IMR-90 (cell line): ENCODE measurements at regions not wholly inside any gene's neighbourhood (a gene's known extent, or its start where the extent isn't known, plus 50 kb on each side); places are given as distances from the start of the nearest gene placed in this dataset.

Source experiments
- ATAC-seq: fragments of 200-7000 bp; cut with Tn5 transposase; 2 replicates; pipeline ENCODE4 v1.9.1; 2020; ENCODE audit warnings: low read depth, mild to moderate bottlenecking, moderate library complexity
- BruUV-seq: library from RNA; stranded (reverse); fragments of 400-500 nt; replicated peaks from 2 replicates; lab custom pipeline; 2021; lab: Mats Ljungman, UMichigan
- CTCF ChIA-PET: fragments of 300-600 bp; formaldehyde crosslinking; extraction: SDS; loops from one replicate; lab custom pipeline; 2021; ENCODE audit warnings: antibody characterized with exemption; lab: Yijun Ruan, JAX
- POLR2A ChIA-PET: fragments of 300-600 bp; sonication (Branson Sonifier 250); formaldehyde crosslinking; loops from one replicate; lab custom pipeline; 2022; ENCODE audit warnings: antibody characterized with exemption; ENCODE audit not compliant: unreplicated experiment; lab: Charles Lee
- DNase-seq: peaks from one replicate; pipeline ENCODE4 v3.0.0; 2013
- H2AFZ ChIP-seq: replicated peaks from 2 replicates; pipeline ENCODE3; 2013; ENCODE audit warnings: low read length, mild to moderate bottlenecking; ENCODE audit not compliant: poor library complexity
- H2AK5ac ChIP-seq: 2 replicates; pipeline ENCODE4 v1.6.1; 2013; ENCODE audit warnings: low read depth, low read length, inconsistent platforms
- H2AK9ac ChIP-seq: replicated peaks from 2 replicates; pipeline ENCODE3; 2013; ENCODE audit warnings: mild to moderate bottlenecking, low read depth, low read length, moderate library complexity; ENCODE audit not compliant: poor library complexity
- H2BK120ac ChIP-seq: 2 replicates; pipeline ENCODE4 v1.6.1; 2013; ENCODE audit warnings: low read depth, low read length, inconsistent platforms
- H2BK15ac ChIP-seq: 3 replicates; pipeline ENCODE4 v1.6.1; 2013; ENCODE audit warnings: low read depth, low read length, inconsistent platforms
- H2BK20ac ChIP-seq: 2 replicates; pipeline ENCODE4 v1.6.1; 2013; ENCODE audit warnings: low read depth, mild to moderate bottlenecking, inconsistent platforms, low read length, moderate library complexity
- H2BK5ac ChIP-seq: 2 replicates; pipeline ENCODE4 v1.6.1; 2013; ENCODE audit warnings: mild to moderate bottlenecking, low read depth, low read length, inconsistent platforms; ENCODE audit not compliant: poor library complexity, severe bottlenecking
- H3K14ac ChIP-seq: replicated peaks from 2 replicates; pipeline ENCODE4 v1.6.1; 2013; ENCODE audit warnings: low read depth, low read length, inconsistent platforms
- H3K18ac ChIP-seq: 2 replicates; pipeline ENCODE4 v1.6.1; 2013; ENCODE audit warnings: low read depth, low read length, control low read depth
- H3K23ac ChIP-seq: 2 replicates; pipeline ENCODE4 v1.6.1; 2013; ENCODE audit warnings: low read depth, low read length, inconsistent platforms
- H3K27ac ChIP-seq: 2 replicates; pipeline ENCODE4 v1.5.1; 2013; ENCODE audit warnings: mild to moderate bottlenecking, control low read depth, low read length; ENCODE audit not compliant: insufficient read depth
- H3K27me3 ChIP-seq: 2 replicates; pipeline ENCODE4 v1.6.1; 2013; ENCODE audit warnings: low read length; ENCODE audit not compliant: control insufficient read depth, insufficient read depth
- H3K36me3 ChIP-seq: 2 replicates; pipeline ENCODE4 v1.6.1; 2013; ENCODE audit warnings: low read length, mixed read lengths; ENCODE audit not compliant: control insufficient read depth, insufficient read depth
- H3K4ac ChIP-seq: 2 replicates; pipeline ENCODE4 v1.6.1; 2013; ENCODE audit warnings: low read depth, low read length, inconsistent platforms
- H3K4me1 ChIP-seq: 2 replicates; pipeline ENCODE4 v1.6.1; 2013; ENCODE audit warnings: low read length, mixed read lengths; ENCODE audit not compliant: control insufficient read depth, insufficient read depth
- H3K4me2 ChIP-seq: 2 replicates; pipeline ENCODE4 v1.6.1; 2013; ENCODE audit warnings: low read depth, mild to moderate bottlenecking, control low read depth, low read length, moderate library complexity
- H3K4me3 ChIP-seq: 2 replicates; pipeline ENCODE4 v1.5.1; 2013; ENCODE audit warnings: low read depth, mild to moderate bottlenecking, control low read depth, low read length, moderate library complexity; ENCODE audit not compliant: insufficient read depth
- H3K56ac ChIP-seq: 2 replicates; pipeline ENCODE4 v1.6.1; 2013; ENCODE audit warnings: low read length, inconsistent platforms; ENCODE audit not compliant: insufficient read depth; ENCODE audit errors: extremely low read depth
- H3K79me1 ChIP-seq, 2 experiments: 2 replicates each; pipeline ENCODE4 v1.6.1; 2013; ENCODE audit warnings: low read length in 2 of 2, inconsistent platforms in 1 of 2, low read depth in 1 of 2
- H3K9ac ChIP-seq: 2 replicates; pipeline ENCODE4 v1.6.1; 2013; ENCODE audit warnings: low read depth, low read length, control low read depth
- H3K9me1 ChIP-seq: 2 replicates; pipeline ENCODE4 v1.6.1; 2013; ENCODE audit warnings: low read length, inconsistent platforms; ENCODE audit not compliant: insufficient read depth
- H3K9me3 ChIP-seq: 2 replicates; pipeline ENCODE4 v1.6.1; 2013; ENCODE audit warnings: low read length; ENCODE audit not compliant: control insufficient read depth, insufficient read depth
- H4K20me1 ChIP-seq: 2 replicates; pipeline ENCODE4 v1.6.1; 2013; ENCODE audit warnings: low read length, inconsistent platforms; ENCODE audit not compliant: insufficient read depth
- H4K5ac ChIP-seq: 2 replicates; pipeline ENCODE4 v1.6.1; 2013; ENCODE audit warnings: mild to moderate bottlenecking, low read depth, low read length, control low read depth
- H4K8ac ChIP-seq, 2 experiments: 2 replicates each; pipeline ENCODE4 v1.6.1; 2013; ENCODE audit warnings: low read depth in 2 of 2, low read length in 2 of 2, control low read depth in 1 of 2, inconsistent platforms in 1 of 2
- H4K91ac ChIP-seq: 2 replicates; pipeline ENCODE4 v1.6.1; 2013; ENCODE audit warnings: low read depth, low read length, inconsistent platforms; ENCODE audit not compliant: insufficient read depth
- BHLHE40 ChIP-seq: fragments of 150-350 bp; IDR thresholded peaks from 2 replicates; pipeline ENCODE4 v1.6.1; 2016; ENCODE audit warnings: mild to moderate bottlenecking, low read depth, low read length
- CEBPB ChIP-seq: IDR thresholded peaks from 2 replicates; pipeline ENCODE4 v1.6.1; 2012; ENCODE audit warnings: low read depth, low read length, improper control_type of control experiment
- CHD1 ChIP-seq: IDR thresholded peaks from 2 replicates; pipeline ENCODE4 v1.6.1; 2012; ENCODE audit warnings: low read depth, low read length, improper control_type of control experiment
- CTCF ChIP-seq: conservative IDR thresholded peaks from 2 replicates; pipeline ENCODE4 v1.5.1; 2012; ENCODE audit warnings: mild to moderate bottlenecking, low read depth, low read length, improper control_type of control experiment
- ELK1 ChIP-seq: fragments of 150-350 bp; IDR thresholded peaks from 2 replicates; pipeline ENCODE4 v1.6.1; 2016; ENCODE audit warnings: low read depth, mild to moderate bottlenecking, low read length, moderate library complexity, borderline replicate concordance
- FOS ChIP-seq: fragments of 150-350 bp; IDR thresholded peaks from 2 replicates; pipeline ENCODE4 v1.6.1; 2016; ENCODE audit warnings: low read depth, low read length
- MAFK ChIP-seq: IDR thresholded peaks from 2 replicates; pipeline ENCODE4 v1.6.1; 2012; ENCODE audit warnings: low read depth, low read length, improper control_type of control experiment
- MAZ ChIP-seq: IDR thresholded peaks from 2 replicates; pipeline ENCODE4 v1.6.1; 2012; ENCODE audit warnings: low read depth, mild to moderate bottlenecking, low read length, improper control_type of control experiment, moderate library complexity, borderline replicate concordance
- MXI1 ChIP-seq: IDR thresholded peaks from 2 replicates; pipeline ENCODE4 v1.6.1; 2012; ENCODE audit warnings: low read depth, mild to moderate bottlenecking, low read length, moderate library complexity, borderline replicate concordance
- NFE2L2 ChIP-seq: fragments of 150-350 bp; IDR thresholded peaks from 2 replicates; pipeline ENCODE4 v1.6.1; 2016; ENCODE audit warnings: low read depth, mild to moderate bottlenecking, low read length
- POLR2A ChIP-seq: IDR thresholded peaks from 2 replicates; pipeline ENCODE4 v1.6.1; 2012; ENCODE audit warnings: mild to moderate bottlenecking, low read depth, low read length
- RAD21 ChIP-seq: IDR thresholded peaks from 2 replicates; pipeline ENCODE4 v1.6.1; 2012; ENCODE audit warnings: low read length, improper control_type of control experiment
- RCOR1 ChIP-seq: IDR thresholded peaks from 2 replicates; pipeline ENCODE4 v1.6.1; 2012; ENCODE audit warnings: mild to moderate bottlenecking, low read length, improper control_type of control experiment; ENCODE audit not compliant: insufficient replicate concordance
- RFX5 ChIP-seq: IDR thresholded peaks from 2 replicates; pipeline ENCODE4 v1.8.0; 2012; ENCODE audit warnings: low read depth, mild to moderate bottlenecking, low read length, moderate library complexity
- SMC3 ChIP-seq: fragments of 150-350 bp; IDR thresholded peaks from 2 replicates; pipeline ENCODE4 v1.6.1; 2016; ENCODE audit warnings: low read depth, mild to moderate bottlenecking, antibody characterized with exemption, low read length, moderate library complexity
- USF2 ChIP-seq: fragments of 150-350 bp; IDR thresholded peaks from 2 replicates; pipeline ENCODE4 v1.6.1; 2017; ENCODE audit warnings: mild to moderate bottlenecking, antibody characterized with exemption, low read length, low read depth
- WGBS, 2 experiments: methylation state at CpG; one replicate each; pipeline versions ENCODE4 v1.1.5 to v1.1.7; 2013; ENCODE audit warnings: missing lambda C conversion rate in 2 of 2; ENCODE audit not compliant: insufficient read length in 1 of 2; ENCODE audit errors: extremely low coverage in 2 of 2; 5-methylcytosine and 5-hydroxymethylcytosine counted together
- dilution Hi-C: fragments of 300-500 bp; cut with HindIII; formaldehyde crosslinking; loops from one replicate; pipeline ENCODE4 v1.14.3; 2018; ENCODE audit warnings: low sequenced_read_pairs; ENCODE audit not compliant: unreplicated experiment
- in situ Hi-C: fragments of 300-500 bp; cut with MboI; formaldehyde crosslinking; loops from 3 replicates; pipeline ENCODE4 v1.14.3; 2019; ENCODE audit warnings: low sequenced_read_pairs, inconsistent platforms, mixed read lengths
- intact Hi-C: fragments of 100-400 bp; cut with micrococcal nuclease; formaldehyde crosslinking; loops from 2 replicates; pipeline ENCODE4 v1.10.0; 2022

GRCh38 chr2:12096051-12096787 is 349.8 kb downstream of the LPIN1 start:
- no peak for DNase-seq
- Histone ChIP-seq H3K4me3 (no peak overlapping the region), H3K79me1 (no peaks in the 10 kb centered on the region), H2BK5ac (no peak overlapping the region), H3K9me1 (no peaks in the 10 kb centered on the region), H2BK120ac (no peak overlapping the region), H3K14ac (no peak overlapping the region), H2AK9ac (no peak overlapping the region), H2AFZ (no peak overlapping the region), H2BK15ac (no peak overlapping the region), H2AK5ac (no peak overlapping the region), H2BK20ac (no peak overlapping the region), H3K9me3 (no peaks in the 10 kb centered on the region), H4K8ac (no peak overlapping the region), H3K27me3 (no peaks in the 10 kb centered on the region), H3K4me1 (no peaks in the 10 kb centered on the region), H3K4me2 (no peak overlapping the region), H4K20me1 (no peaks in the 10 kb centered on the region), H3K36me3 (no peaks in the 10 kb centered on the region), H4K5ac (no peak overlapping the region), H3K56ac (no peak overlapping the region), H3K27ac (no peak overlapping the region), H4K91ac (no peak overlapping the region), H3K18ac (no peak overlapping the region), H3K4ac (no peak overlapping the region), H3K9ac (no peak overlapping the region), H3K23ac (no peak overlapping the region)
- TF ChIP-seq RFX5: no peak
- no peak for TF ChIP-seq CTCF
- TF ChIP-seq ELK1: no peak
- no peak for TF ChIP-seq MAZ
- TF ChIP-seq MAFK: no peak
- no peak for TF ChIP-seq FOS
- TF ChIP-seq CEBPB: no peak
- TF ChIP-seq MXI1: no peak
- no peak for TF ChIP-seq CHD1
- no peak for TF ChIP-seq RAD21
- no peak for TF ChIP-seq RCOR1
- TF ChIP-seq NFE2L2: no peak
- TF ChIP-seq SMC3: no peak
- no peak for TF ChIP-seq POLR2A
- no peak for TF ChIP-seq BHLHE40
- TF ChIP-seq USF2: no peak
- CTCF ChIA-PET: no interaction called here
- no peak for ATAC-seq
- BruUV-seq: no TSS peak
- POLR2A ChIA-PET: interaction anchor here (0.6 kb wide), 1 partner anchor 53 kb away, joined by 3 read pairs; no protein-coding TSS in a partner anchor
- WGBS, 2 experiments: 100% methylated on average over 2 of the region's 12 CpGs; no CpG with 5 or more reads in 1 of the 2 experiments
- dilution Hi-C loops: no loop called here
- intact Hi-C loops: no loop called here
- in situ Hi-C loops: no loop called here
